GM18498 (cell line): ENCODE measurements at regions not wholly inside any gene's neighbourhood (a gene's known extent, or its start where the extent isn't known, plus 50 kb on each side); places are given as distances from the start of the nearest gene placed in this dataset.

ENCODE experiments used
- ATAC-seq: cut with Tn5 transposase; IDR thresholded peaks from one replicate; pipeline ENCODE4 v1.9.1; 2021; ENCODE audit warnings: mild to moderate bottlenecking, moderate library complexity; ENCODE audit not compliant: unreplicated experiment

GRCh38 chr3:182185313-182185712 lies 473.6 kb downstream of the SOX2 start:
- no peak for ATAC-seq

- ATAC-seq, result no peak
These were observed 478.3 kb downstream of the SOX2 start for GRCh38 chr3:182190056-182190455.

DNA sequence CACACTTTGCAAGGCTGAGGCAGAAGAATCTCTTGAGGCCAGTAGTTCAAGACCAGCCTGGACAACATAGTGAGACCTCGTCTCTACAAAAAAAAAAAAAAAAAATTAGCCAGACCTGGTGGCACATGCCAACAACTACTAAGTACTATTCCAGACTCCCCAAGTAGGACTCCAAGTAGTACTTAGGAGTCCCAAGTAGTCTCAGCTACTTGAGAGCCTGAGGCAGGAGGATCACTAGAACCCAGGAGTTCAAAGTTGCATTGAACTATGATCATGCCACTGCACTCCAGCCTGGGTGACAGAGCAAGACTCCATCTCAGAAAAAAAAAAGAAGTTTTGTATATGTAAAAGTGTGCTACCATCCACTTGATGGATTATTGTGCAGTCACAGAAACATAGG lies 486.6 kb downstream of the SOX2 start:
- no peak for ATAC-seq

DNA sequence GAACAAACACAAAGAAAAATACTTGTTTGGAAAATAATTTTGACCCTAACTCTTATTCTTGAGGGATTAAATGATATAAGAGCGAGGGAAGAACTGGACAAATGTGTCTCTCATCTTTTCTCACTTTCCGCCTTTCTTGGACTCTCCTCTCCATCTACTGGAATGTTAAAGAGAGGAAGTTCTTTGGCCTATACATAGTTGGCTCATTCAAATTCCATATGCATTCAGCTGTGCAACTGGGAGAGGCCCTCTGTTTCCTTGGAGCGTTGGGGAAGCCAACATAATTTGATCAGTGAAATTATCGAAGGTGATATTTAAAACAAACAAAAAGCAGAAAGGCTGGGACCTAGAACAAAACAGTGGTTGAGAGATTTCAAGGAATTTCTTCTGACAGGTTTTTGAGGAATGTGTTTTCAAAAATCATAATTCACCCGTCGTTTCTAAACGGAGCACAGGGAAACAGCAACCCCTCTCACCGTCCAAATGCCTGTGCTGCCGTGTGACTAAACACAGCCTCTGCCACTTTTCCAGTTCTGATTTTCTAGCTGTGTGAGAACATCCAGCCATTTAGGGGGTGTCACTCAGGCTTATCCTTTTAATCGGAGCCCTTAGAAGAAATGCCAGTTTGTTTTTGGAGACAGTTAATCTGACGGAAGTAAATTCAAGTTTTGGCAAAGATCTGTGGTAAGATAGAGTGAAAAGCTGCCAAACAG lies 489.9 kb downstream of the SOX2 start:
- ATAC-seq, result no peak

GRCh38 chr3:182212479-182213076 lies 500.9 kb downstream of the SOX2 start:
- ATAC-seq, result no peak

- ATAC-seq, result no peak
These were observed 502.7 kb downstream of the SOX2 start for GRCh38 chr3:182214416-182214815.

DNA sequence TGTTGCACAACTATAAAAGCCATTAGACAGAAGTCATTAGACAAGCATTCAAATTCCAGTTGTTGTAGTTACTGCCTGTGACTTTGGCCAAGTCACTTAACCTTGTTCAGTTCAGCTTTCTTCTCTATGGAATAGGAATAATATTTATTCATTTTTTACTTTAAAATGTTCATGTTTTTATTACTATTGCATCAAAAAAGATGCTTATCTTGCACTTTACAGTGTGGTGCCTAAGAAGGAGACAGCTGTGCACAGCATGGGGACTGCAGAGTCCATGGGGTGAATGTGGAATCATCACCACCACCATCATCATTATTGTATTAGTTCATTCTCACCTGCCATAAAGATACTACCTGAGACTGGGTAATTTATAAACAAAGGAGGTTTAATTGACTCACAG lies 504.2 kb downstream of the SOX2 start:
- no peak for ATAC-seq

DNA sequence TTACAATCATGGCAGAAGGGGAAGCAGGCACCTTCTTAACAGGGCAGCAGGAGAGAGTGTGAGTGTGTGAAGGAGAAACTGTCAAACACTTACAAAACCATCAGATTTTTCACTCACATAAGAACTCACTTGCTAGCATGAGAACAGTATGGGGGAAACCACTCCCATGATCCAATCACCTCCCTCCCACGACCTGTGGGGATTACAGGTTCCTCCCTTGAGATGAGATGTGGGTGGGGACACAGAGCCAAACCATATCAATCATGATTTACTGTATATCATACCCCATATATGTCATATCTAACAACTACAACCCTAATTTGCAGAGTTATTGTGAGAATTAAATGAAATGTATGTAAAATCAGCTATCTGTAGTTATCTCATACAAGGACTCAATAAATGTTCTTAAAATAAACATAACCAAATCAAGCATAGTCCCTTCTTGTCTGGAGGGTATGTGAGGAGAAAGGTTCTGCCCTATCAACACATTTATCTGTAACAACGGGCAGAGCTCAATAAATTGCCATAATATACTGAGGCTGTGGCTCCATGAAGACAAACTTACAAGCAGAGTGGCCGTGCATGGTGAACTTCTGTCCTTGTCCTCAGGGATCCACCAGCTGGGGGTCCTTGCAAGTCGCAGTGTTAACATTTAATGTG lies 504.7 kb downstream of the SOX2 start:
- ATAC-seq, result no peak

DNA sequence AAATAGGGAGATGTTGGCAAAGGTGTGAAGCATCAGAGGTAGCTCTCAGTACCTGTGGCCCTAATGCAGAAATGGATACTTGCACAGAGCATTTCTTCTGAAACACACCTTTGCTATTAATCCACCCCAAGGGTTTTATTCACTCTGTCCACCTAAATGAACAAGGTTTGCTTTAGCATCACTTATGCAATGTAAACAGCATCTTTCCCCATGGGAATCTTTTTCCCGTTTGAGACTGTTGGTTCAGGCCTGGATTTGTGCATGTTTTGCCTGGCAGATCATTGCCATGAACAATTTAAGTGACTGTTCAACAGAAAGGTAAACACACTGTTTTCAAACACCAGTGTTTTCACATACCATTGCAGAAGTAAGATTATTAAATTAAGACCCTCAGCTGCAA lies 508.3 kb downstream of the SOX2 start:
- no peak for ATAC-seq

DNA sequence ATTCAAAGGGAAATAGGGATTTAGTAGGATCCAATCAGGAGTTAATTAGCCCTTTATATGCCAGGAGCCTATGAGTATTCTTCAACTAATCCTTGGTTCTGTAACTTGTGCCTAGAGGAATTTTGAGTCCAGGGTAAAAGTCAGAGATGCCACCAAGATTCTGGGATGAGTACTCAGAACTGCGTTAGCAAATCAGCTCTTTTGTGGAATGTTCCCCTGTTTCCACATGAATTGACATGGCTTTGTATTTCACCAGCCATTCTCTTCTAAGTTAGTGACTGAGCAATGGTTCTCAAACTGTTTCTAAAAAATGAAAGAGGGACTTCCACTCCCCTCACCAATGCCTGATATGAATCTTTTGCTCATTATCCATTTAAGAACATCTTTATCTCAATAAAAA lies 508.7 kb downstream of the SOX2 start:
- no peak for ATAC-seq

DNA sequence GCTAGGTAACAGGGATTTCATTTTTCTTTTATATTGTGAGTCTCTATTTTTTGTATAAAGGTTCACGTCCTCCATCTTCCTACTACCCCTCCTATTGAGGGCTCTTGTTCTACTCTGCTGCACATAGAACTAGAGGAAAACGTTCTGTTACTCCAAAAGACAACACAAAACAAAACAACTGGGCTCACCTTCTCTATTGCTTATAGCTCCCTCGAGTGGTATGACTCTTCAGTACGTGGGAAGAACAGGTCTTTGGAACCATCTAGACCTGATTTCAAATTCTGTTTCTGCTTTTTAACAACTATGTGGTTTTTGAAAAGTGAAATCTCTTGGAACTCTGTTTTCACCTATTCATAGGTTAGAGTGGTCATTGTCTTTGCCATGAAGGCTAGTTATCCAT lies 515.3 kb downstream of the SOX2 start:
- no peak for ATAC-seq

GRCh38 chr3:182233405-182233804 lies 521.7 kb downstream of the SOX2 start:
- ATAC-seq, result no peak

GRCh38 chr3:182233957-182234356 lies 522.2 kb downstream of the SOX2 start:
- ATAC-seq, result no peak

- ATAC-seq, result no peak
These were observed 523.2 kb downstream of the SOX2 start for GRCh38 chr3:182234881-182235280.

GRCh38 chr3:182235504-182235903 lies 523.8 kb downstream of the SOX2 start:
- no peak for ATAC-seq

DNA sequence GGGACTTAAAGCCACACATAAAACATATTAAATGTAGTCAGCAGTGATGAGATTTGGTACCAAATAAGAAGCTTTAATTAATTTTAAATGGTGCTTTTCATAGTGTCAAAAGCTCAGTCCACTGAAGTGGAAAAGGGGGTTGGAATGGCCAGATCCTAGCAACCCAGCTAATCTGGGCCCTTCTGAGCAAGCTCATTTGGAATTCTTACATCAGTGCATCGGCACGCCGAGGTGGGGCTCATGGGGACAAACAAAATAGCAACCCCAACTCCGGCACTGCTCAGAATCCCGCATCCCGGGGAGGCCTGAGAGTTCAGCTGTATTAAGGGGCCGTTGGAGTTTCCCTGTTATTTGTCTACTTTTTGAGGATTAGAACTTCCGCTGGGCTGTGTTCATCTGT lies 526.4 kb downstream of the SOX2 start:
- no peak for ATAC-seq

DNA sequence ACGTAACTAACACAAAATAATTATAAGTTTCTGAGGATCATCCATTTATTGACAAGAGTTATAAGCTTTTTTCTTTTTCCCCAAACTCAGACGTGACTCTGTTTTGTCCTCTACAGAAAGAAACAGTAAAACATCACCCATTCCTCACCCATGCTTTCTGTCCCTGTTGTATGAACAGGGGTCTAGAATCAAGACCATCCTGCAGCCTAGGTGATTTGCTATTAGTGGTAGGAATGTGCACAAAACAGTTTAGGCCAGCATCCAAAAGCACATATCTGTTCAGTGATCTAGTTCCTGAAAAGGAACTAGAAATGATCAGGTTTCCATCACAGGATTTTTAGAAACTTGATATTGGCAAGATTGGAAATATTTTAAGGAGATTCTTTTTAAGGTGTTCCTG lies 527.6 kb downstream of the SOX2 start:
- no peak for ATAC-seq

GRCh38 chr3:182240474-182240873 lies 528.7 kb downstream of the SOX2 start:
- no peak for ATAC-seq

DNA sequence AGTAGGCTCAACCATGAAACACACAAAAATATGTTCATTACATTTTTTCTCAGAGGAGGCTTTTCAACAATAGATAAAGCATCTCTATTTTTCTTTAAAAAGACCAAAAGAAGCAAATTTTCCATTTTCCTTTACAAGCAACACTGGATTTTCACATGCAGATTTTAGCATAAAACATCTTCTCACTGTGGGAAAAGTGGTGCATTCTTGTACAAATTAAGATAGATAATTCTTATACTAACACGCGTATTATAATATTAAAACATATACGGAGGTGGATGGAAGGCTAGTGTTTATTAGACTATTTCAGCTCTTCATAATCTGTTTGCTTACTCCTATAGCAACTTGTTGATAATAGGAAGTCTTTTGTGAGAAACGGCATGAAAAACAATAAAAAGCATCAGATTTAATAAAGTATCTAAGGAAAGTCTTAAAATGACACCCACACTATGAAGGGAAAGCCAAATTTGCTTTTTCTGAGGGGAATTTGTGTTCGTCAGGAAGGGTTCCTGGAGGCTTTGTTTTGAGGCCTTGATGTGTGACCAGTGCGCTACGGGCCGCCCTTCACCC lies 529.6 kb downstream of the SOX2 start:
- no peak for ATAC-seq

DNA sequence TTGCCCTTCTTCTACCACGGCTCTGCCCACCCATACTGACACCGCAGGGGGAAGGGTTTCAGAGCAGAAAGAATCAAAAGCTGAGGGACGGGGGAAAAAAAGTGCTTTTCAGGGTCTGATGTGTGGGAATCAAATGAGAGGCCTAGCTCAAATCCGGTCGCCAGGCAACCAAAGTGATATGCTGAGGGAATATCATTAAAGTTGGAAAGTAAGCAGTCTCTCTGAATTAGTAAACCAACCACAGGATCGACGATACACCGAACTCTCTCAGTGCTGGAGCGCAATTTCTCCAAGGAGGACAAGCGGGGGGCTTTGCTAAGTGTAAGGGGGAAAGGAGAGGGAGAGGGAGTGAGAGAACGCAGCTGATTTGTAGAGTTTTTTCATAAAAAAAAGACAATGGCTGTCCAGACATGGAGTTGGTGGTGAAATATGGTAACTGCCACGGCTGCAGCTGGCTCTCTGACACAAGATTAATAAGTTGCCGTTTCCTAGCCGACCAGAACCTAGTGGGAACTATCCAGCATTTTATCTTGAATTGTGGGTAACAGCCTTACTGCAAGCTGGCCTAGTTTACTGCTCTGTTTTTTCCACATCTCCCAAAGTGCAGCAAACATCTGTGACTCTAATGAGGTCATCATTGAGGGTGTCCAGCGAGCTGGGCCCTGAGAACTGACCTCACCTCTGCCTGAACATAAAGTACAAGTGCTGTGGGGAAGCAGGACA lies 530.2 kb downstream of the SOX2 start:
- no peak for ATAC-seq

DNA sequence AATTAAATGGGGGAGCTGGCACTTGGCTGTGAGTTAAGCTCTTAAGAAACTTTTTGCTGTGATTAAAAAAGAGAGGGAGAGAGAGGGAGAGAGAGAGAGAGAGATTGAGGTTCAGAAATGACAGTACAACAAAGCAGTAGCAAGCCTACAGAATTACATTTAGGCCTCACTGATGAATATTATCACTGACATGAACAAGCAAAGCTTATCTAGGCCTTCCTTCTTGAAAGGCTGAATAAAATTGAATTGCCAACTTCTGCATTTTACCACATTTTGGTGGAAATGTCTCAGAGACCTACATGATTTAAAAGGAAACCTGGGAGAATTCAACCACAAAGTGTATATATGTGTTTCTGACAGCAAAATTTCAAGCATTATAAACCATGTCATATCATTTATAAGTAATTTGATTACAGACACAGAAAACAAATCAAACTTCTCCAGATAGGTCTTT lies 530.8 kb downstream of the SOX2 start:
- ATAC-seq, result no peak
